HepG2 (cell line): ENCODE measurements at regions not wholly inside any gene's neighbourhood (a gene's known extent, or its start where the extent isn't known, plus 50 kb on each side); places are given as distances from the start of the nearest gene placed in this dataset.

ENCODE experiments used
- ARHGAP35 ChIP-seq: sonication (generic); formaldehyde crosslinking; IDR thresholded peaks from 2 replicates; pipeline ENCODE4 v1.9.0; 2022; ENCODE audit warnings: mild to moderate bottlenecking, inconsistent platforms, moderate library complexity, missing genetic modification reagents, borderline replicate concordance
- DNMT3B ChIP-seq: conservative IDR thresholded peaks from 2 replicates; pipeline ENCODE4 v1.6.1; 2016; ENCODE audit warnings: missing biosample characterization, control low read depth
- DPF2 ChIP-seq: sonication (generic); formaldehyde crosslinking; IDR thresholded peaks from 2 replicates; pipeline ENCODE4 v1.4.0; 2020; ENCODE audit warnings: mild to moderate bottlenecking, low read depth, missing genetic modification reagents, borderline replicate concordance
- NPAS2 ChIP-seq: sonication (generic); formaldehyde crosslinking; IDR thresholded peaks from 2 replicates; pipeline ENCODE4 v1.8.0; 2022; ENCODE audit warnings: mild to moderate bottlenecking, missing genetic modification reagents, borderline replicate concordance
- POLR2A ChIP-seq, 2 experiments: IDR thresholded peaks; 2 replicates each; pipeline ENCODE4 v1.6.1; 2011; ENCODE audit warnings: low read depth in 2 of 2, low read length in 2 of 2, mild to moderate bottlenecking in 1 of 2, moderate library complexity in 1 of 2; ENCODE audit not compliant: insufficient read depth in 1 of 2
- SIN3A ChIP-seq: IDR thresholded peaks from 2 replicates; pipeline ENCODE4 v1.6.1; 2011; ENCODE audit warnings: low read depth, mild to moderate bottlenecking, control low read depth, low read length, borderline replicate concordance
- SNRNP70 ChIP-seq: fragments of 200-400 bp; formaldehyde crosslinking; IDR thresholded peaks from 2 replicates; pipeline ENCODE4 v1.6.1; 2017; ENCODE audit warnings: mild to moderate bottlenecking, low read depth, low read length, moderate library complexity
- STAG1 ChIP-seq: sonication (generic); formaldehyde crosslinking; IDR thresholded peaks from 2 replicates; pipeline ENCODE4 v1.4.0; 2020; ENCODE audit warnings: missing genetic modification reagents
- ZFP41 ChIP-seq: sonication (generic); formaldehyde crosslinking; IDR thresholded peaks from 2 replicates; pipeline ENCODE4 v1.4.0; 2020; ENCODE audit warnings: mild to moderate bottlenecking, missing genetic modification reagents, borderline replicate concordance
- ZFX ChIP-seq: sonication (generic); formaldehyde crosslinking; IDR thresholded peaks from 2 replicates; pipeline ENCODE4 v1.4.0; 2020; ENCODE audit warnings: mild to moderate bottlenecking, low read depth, missing genetic modification reagents, moderate library complexity
- TF ChIP-seq, protein P1 (sequence below): sonication (generic); formaldehyde crosslinking; IDR thresholded peaks from 2 replicates; pipeline ENCODE4 v1.4.0; 2020; ENCODE audit warnings: missing genetic modification reagents, borderline replicate concordance

DNA sequence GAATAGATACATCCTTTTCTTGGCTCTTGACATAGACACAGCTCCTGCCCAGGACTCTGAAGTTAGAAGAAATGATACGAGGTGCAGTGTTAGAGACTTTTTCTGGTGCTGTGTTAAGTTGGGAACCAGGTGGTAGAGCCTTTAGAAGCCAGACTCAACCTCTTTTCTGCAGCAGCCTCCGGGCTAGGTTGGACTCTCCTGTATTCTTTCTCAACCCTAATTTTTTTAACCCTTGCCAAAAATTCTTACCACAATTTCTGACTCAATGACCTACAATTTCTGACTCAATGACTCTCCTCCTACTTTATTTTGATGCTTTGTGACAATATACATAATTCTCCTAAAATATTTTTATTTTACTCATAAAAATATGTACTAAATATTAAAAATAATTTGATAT lies 127.4 kb upstream of the PRL start:
- TF ChIP-seq STAG1 (CRISPR knock-in tag), result no peak
- TF ChIP-seq POLR2A (IDR thresholded peaks at IDR 0.05; ENCODE audit: insufficient read depth in 1 of 2, low read depth in 2 of 2, low read length in 2 of 2), result no peak
- TF ChIP-seq SIN3A, result no peak
- TF ChIP-seq ZFP41 (CRISPR knock-in tag), result no peak
- TF ChIP-seq ARHGAP35 (CRISPR knock-in tag), result no peak
- TF ChIP-seq SNRNP70, result no peak
- TF ChIP-seq ZFX (CRISPR knock-in tag), result no peak
- TF ChIP-seq, protein P1, sequence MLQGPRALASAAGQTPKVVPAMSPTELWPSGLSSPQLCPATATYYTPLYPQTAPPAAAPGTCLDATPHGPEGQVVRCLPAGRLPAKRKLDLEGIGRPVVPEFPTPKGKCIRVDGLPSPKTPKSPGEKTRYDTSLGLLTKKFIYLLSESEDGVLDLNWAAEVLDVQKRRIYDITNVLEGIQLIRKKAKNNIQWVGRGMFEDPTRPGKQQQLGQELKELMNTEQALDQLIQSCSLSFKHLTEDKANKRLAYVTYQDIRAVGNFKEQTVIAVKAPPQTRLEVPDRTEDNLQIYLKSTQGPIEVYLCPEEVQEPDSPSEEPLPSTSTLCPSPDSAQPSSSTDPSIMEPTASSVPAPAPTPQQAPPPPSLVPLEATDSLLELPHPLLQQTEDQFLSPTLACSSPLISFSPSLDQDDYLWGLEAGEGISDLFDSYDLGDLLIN, result no peak
- no peak for TF ChIP-seq DPF2 (CRISPR knock-in tag)
- TF ChIP-seq DNMT3B (CRISPR knock-in tag), result no peak
- TF ChIP-seq NPAS2 (CRISPR knock-in tag), result no peak
